LoVo (cell line): ENCODE measurements at regions not wholly inside any gene's neighbourhood (a gene's known extent, or its start where the extent isn't known, plus 50 kb on each side); places are given as distances from the start of the nearest gene placed in this dataset.

Experiments
- DNase-seq: peaks from one replicate; pipeline ENCODE4 v3.0.0-alpha.2; 2016; ENCODE audit warnings: low spot score

DNA sequence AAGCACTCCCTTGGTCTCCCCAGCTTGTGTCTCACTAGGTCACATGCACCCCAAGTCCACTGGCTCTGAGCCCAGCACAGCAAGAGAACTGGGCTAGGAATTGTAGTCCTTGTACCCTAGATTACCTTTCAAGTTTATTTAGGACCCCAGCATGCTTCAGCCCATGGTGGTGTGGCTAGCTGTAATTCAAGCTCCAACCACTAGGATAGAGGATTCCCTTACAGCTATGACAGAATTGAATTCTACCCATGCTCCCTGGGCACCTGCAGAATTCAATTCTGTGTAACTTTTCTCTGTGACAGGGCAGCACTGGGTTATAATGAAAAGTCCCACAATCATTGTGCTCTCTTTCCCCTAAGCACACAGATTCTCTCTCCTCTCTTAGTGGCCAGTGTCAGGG, 253.8 kb upstream of the DMD start:
- no peak for DNase-seq

DNA sequence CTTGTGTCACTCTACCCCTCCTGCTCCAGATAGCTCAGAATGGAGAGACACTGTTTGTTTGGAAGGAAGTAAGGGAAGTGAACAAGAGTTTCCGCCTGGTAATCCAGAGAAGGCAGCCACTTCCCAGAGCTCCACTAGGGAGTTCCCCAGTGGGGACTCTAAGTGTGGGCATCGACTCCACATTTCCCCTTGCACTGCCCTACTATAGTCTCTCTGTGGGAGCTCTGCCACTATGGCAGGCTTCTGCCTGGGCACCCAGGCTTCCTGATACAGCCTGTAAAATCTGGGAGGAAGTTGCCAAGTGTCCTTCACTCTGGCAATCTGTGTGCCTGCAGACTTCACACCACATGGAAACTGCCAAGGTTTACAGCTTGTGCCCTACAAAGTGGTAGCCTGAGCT, 245.8 kb upstream of the DMD start:
- DNase-seq = no peak

DNA sequence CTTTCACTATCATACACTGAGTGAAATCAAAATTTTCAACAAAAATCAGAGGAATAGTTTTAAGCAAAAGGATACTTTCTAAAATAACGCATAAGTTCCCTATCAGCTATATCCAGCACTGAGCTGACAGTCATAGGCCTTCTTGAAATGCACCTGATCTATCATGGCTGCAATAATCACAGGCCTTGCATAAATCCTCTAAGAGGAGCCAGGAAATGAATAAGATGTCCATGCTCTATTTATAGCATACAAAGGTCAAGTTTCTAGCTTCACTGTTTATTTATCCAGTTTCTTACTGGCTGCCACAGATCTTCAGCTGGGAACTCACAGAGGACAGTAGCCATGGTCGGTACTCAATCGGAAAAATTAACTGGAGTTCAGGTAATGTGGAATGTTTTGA, 235.9 kb upstream of the DMD start:
- no peak for DNase-seq

DNA sequence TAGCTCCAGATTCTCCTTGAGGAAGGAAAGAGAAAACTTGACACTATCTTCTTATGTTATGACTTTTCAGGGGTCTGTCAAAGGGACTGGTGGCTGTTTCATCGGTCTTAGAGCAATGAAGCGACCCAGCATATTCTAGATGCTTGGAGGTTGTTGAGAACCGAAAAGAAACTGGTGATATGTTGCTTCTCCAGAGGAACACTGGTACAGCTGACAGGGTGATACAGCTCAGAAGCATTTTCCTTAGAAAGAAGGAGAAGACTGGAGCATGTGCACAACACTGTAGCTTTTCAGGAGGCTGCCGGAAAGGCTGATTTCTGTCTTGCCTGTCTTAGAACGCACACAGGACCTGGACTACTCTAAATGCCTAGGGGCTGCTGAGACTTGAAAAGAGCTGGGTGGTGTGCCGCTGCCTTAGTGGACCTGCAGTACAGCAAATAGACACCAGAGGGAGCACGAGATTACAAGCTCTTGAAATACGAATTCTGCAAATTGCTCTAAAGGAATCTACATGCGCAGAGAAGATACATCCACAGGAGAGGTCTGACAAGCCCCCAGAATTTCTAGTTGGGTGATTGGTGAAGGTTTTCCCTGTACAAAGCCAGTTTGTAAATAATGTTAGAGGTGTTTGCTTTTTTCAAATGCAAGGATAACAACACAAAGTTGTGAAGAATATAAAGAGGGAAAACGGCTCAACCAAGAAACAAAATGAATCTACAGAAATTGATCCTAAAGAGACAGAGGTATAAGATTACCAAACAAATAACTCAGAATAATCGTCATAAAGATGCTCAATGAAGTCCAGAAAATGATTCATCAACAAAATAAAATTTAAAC, 223.1 kb upstream of the DMD start:
- peak; percentile 22 for DNase-seq

DNA sequence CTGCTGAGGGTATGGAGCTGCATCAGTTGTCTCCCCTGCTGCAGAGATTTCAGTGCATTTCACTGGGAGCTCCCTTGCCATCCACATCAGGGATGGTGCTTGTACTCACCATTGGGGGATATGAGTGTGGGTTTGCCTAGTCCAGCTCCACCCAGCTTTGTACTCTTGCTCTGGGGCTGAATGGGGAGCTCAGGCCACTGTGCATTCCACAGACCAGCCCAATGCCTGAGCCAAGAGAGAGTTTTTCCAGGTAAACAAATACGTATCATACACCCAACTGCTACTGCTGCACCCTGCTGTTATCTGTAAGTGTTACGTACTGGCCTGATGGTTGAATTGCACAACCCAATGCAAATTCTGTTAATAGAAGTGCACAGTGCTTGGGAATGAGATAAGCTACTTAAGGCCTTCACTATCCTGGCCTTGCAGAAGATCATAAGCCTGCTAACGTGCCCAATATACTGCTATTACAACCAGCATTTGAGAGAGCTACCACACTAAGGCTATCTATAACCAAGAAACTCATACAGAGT, 205.0 kb upstream of the DMD start:
- no peak for DNase-seq

DNA sequence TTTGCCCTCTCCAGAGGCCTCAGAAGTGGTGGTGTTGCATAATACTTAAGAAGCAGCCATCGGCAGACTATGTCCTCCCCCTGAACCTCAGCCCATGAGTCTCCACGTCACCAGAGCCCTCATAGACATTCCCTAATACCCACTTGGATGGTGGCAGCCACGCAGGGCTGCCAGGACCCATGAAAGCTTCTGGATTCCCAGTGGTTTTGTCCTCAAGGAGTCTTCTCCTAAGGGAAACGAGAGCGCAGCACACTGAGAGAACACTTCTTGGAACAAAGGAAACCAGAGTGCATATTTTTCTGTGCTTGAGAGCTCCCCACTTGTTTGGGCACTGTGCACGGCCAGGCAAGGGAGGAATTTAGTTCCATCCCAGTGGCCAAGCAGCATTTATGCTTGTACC, 204.1 kb upstream of the DMD start:
- no peak for DNase-seq

DNA sequence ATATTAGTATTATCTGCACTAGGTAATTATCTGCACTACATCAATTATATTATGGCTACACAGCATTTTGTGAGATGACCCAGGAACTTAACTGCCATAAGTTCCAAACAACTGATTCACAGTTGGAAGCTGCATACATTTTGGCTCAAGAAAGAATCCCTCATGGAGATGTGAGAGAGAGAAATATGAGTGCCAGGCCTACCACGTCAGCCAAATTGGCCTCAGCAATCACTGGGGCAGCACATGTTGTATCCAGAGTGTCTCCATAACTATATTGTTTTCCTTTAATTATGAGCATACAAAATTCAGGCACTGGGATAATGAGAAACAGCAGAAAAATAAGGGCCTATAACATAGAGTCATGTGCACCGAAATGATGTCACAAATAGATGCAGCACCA, 174.2 kb upstream of the DMD start:
- DNase-seq = no peak

DNA sequence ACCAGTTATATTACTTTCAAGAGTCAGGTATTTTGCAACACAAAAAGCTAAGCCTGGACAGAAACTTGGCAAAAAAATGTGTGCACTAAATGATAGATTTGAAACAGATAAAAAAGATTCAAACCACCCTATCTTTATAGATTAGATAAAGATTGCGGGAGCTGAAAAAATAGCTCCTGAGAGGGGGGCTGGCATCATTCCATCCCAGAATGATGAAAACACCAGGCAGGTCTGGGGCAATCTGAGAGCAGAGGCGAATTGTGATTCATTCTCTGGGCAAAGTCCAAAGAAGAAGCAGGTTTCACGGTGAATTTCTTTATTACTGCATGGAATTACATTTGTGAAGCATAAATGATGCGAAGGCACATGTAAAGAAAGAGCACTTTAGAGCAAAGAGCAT, 168.5 kb upstream of the DMD start:
- peak; percentile 24 for DNase-seq

DNA sequence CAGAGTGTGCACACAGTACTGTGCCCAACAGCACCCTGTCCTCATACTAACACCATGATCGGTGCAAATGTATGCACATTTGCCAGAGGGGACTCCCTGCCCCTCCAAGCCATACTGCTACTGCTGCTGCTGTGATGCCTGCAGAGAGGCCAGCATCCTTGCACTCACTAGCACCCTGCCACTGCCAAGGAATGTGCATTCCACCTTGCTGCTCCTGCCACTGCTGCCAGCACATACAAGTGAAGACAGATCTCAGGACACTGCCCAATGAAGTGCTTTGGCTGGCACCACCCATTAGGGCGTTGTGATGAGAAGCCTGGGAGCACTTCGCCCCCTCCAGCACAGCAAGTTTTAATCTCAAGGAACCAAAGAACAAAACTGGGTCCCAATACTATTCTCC, 146.3 kb upstream of the DMD start:
- DNase-seq = no peak

DNA sequence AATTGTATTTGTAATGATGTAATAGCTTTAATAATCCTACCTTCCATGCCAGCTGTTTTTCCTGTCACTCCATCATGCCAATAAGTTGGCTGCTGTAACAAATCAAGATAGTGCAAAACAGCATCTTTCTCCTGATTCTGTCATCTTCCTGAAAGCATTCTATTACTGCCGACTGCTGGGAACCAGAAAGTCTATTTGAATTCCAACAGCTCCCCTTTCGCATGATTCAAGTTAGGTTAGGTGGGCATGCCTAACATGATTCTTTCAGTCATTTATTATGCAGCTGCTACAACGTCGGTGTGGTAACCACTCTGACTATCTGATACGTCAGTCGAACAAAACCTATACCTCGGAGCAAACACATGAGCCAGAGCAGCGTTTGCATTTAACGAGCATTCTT, 127.9 kb upstream of the DMD start:
- no peak for DNase-seq

DNA sequence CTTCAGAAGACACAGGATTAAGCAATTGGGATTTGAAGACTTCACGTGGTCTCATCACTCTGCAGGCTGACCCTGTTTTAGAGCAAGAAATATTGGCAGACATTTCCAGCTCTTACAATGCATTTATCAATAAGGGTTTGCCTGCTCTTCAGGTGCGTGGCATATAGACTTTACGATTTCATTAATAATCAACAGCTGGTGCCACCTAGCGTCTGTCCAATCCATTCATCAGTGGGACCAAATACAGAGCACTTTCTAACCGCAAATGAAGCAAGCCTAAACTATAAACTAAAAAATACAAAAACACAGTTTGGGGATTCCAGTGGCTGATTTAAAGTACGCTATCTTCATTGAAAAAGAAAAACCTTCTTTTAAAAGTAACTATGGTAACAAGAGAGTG, 125.4 kb upstream of the DMD start:
- DNase-seq = peak; percentile 4

DNA sequence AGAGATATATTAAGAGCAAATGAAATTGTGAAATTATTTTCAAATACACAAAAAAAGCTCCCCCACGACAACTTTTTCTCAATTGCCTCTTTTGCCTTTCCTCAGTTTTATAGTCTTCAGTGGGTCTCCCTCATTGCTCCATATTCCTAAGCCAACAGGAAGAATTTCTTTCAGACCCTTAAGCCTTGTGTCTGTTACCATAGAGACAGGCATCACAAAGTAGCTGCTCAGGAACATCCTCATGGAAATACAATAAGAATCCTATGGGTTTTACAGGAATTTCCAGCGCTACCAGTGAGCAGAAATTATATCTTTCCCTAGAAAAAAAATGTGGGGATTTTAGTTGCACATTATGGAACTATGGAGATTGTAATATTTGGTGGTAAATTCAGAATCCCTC, 121.9 kb upstream of the DMD start:
- no peak for DNase-seq

DNA sequence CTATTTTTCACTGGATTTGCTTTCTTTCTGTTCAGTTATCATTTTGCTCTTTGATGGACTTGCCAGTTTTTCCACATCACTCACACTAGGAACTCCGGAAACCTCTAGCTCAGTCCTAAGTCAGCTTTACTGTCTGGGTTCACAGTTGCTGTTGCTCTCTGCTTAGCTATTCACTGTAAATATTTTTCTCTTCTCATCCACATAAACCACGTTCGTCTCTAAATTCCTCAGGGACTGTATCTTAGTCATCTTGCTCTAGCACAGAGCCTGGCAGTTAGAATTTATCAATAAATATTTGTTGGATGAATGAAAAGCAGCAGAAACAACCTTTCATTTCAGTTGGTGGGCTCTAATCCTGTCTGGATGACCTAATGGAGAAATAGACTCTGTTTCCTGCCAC, 119.4 kb upstream of the DMD start:
- no peak for DNase-seq

DNA sequence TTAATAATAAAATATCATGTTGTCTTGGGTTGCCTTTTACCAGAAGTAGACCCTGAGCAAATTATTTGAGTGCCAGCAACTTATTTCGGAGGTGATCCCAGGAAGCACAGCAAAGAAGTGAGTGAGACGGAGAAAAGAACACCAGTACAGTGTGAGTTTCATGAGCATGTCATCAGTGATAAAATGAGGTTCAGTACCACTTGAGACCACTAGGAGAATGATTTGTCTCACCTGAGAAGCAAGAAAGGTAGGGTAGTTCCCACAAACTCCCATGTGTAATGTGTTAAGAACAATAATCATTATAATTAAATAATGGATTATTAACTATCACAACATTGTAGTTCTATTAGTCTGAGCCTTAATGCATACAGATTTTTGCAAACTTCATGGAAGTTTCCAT, 112.8 kb upstream of the DMD start:
- no peak for DNase-seq

DNA sequence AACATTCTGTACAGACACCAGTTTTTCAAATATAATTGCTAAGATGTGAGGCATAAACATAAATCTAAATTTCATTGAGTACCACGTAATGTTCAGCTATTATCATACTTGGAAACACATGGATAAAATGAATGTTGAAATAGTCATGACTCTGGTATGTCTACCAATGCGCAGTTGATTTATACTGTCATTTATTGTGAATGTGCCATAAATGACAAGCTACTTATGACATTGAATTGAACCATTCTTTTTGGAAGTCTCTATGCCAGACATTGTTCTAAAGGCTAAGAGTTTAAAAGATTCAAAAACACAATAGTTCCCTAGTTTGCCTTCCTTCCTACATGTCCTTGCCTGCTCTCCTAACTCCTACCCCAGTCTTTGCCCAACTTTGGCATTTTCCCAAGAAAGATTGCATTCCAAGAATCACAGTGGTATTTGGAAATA, 96.6 kb upstream of the DMD start:
- no peak for DNase-seq

DNA sequence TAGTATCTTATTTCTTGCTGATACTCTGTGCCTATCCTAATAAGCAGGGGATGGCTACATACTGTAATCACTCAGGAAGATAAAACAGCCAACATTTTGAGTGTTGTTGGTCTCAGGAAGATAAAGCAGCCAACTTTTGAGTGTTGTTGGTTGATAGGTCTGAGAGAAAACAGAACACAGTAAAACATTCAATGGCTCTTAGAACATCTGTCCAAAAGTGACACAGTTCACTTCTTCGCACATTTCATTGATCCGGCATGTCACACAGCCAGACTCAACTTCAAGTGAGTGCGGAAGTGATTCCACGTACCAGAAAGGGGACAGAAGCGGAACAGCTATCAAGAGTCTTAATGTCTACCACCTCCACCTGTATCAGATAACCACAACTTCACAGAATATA, 87.3 kb upstream of the DMD start:
- no peak for DNase-seq

DNA sequence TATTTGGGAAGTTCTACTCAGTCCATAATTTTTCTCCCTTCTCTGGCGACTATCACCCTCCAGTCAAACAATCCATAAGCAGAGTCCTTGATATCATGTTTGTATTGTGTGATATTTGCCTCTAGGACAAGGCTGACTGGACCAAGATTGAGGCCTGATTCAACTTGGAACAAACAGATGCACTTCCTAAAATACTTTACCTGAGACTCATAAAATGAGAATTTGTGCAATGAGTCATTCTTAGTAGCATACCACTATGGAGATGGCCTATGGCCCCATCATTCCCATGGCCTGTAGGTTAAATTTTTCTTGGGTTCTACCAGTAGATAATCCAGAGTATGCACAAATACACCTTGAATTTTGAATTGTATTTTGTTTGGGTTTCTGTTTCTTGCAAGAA, 74.2 kb upstream of the DMD start:
- DNase-seq = no peak

DNA sequence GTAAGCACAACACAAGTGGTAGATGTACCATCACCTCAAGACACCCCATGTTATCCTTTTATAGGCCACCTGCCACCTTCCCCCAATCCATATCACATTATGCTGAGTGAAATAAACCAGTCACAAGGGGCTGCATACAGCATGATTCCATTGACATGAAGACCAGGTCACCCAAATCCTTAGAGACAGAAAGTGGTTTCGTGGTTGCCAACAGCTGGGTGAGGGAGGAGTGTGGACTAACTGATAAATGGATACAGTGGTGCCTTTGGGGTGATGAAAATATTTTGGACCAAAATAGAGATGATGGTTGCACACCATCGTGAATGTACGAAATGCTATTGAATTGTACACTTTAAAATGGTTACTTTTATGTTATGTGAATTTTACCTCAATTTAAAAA, 65.7 kb upstream of the DMD start:
- no peak for DNase-seq

DNA sequence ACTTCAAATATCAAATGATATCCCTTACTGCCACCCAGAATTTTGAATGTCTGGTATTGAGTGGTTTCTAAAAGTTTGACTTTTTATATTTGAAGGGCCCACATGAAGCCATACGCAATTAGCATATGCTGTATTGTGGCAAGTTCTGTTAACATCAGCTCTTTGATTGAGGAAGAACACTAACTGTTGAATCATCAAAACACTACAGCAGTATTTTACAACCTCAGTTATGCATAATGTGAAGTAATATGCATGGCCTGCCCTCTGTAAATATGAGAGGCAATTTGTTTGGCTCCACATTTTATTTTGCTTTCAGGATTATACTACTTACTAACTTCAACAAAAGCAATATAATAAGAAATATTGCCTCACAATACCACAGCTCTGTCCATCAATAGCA, 62.2 kb upstream of the DMD start:
- DNase-seq = no peak

DNA sequence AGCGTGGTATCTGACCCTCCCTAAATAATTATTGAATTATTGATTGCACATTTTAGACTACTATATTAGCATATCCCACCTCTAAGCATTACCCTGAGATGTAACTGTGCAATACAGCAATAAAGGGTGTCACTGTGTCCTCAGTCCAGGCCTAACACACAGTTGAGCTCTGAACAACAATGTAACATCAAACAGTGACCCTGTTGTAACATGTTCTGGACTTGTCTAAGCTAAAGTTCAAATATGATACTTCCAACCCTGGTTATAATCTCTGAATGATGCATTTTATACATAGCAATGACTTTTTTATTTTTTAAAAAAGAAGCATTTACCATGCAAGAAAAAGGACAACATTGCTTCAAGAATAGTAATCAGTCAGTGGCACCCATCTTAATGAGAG, 61.6 kb upstream of the DMD start:
- no peak for DNase-seq
